ENCODE measurements at regions not wholly inside any gene's neighbourhood (a gene's known extent, or its start where the extent isn't known, plus 50 kb on each side); places are given as distances from the start of the nearest gene placed in this dataset.

- Mint-ChIP-seq H3K9me3 (peaks cover 4% of the 10 kb centered on the region), H3K4me1 (no peaks in the 10 kb centered on the region), H3K4me3 (no peak overlapping the region), H3K27ac (no peak overlapping the region), H3K36me3 (ENCODE audit: low read depth) (no peaks in the 10 kb centered on the region), H3K27me3 (no peaks in the 10 kb centered on the region)
- no peak for DNase-seq
- intact Hi-C loops (cut with micrococcal nuclease) = no loop called here
These were observed 64.7 kb downstream of the ARRDC4 start for GRCh38 chr15:98025237-98025636.

- no peaks in the 10 kb centered on the region for H3K9me3 Mint-ChIP-seq
- no peaks in the 10 kb centered on the region for H3K4me1 Mint-ChIP-seq
These were observed 74.2 kb downstream of the ARRDC4 start for GRCh38 chr15:98034731-98035130.

GRCh38 chr15:98035134-98035533, 74.6 kb downstream of the ARRDC4 start:
- Mint-ChIP-seq H3K4me3 (no peak overlapping the region), H3K36me3 (ENCODE audit: low read depth) (no peaks in the 10 kb centered on the region), H3K9me3 (no peaks in the 10 kb centered on the region), H3K27ac (no peak overlapping the region), H3K27me3 (peaks cover 2% of the 10 kb centered on the region), H3K4me1 (no peaks in the 10 kb centered on the region)
- peak; percentile 23 for DNase-seq
- intact Hi-C loops (cut with micrococcal nuclease) = no loop called here

More at GRCh38 chr15:98034731-98035130, 74.2 kb downstream of the ARRDC4 start:
- H3K27me3 Mint-ChIP-seq = peaks cover 2% of the 10 kb centered on the region
- DNase-seq = peak; percentile 16
- no peak overlapping the region for H3K4me3 Mint-ChIP-seq
- intact Hi-C loops (cut with micrococcal nuclease) = no loop called here
- H3K27ac Mint-ChIP-seq = no peak overlapping the region
- no peaks in the 10 kb centered on the region for H3K36me3 Mint-ChIP-seq (ENCODE audit: low read depth)

GRCh38 chr15:98035577-98036010, 75.1 kb downstream of the ARRDC4 start:
- Mint-ChIP-seq H3K4me3 (no peak overlapping the region), H3K9me3 (no peaks in the 10 kb centered on the region), H3K36me3 (ENCODE audit: low read depth) (no peaks in the 10 kb centered on the region), H3K27me3 (peaks cover under 1% of the 10 kb centered on the region), H3K27ac (no peak overlapping the region), H3K4me1 (no peaks in the 10 kb centered on the region)
- no peak for DNase-seq
- intact Hi-C loops (cut with micrococcal nuclease) = no loop called here

- Mint-ChIP-seq H3K36me3 (ENCODE audit: low read depth) (no peaks in the 10 kb centered on the region), H3K9me3 (no peaks in the 10 kb centered on the region), H3K27me3 (no peaks in the 10 kb centered on the region), H3K4me3 (no peak overlapping the region), H3K4me1 (no peaks in the 10 kb centered on the region), H3K27ac (no peak overlapping the region)
- DNase-seq = peak; percentile 13
- intact Hi-C loops (cut with micrococcal nuclease) = no loop called here
These were observed 79.1 kb downstream of the ARRDC4 start for GRCh38 chr15:98039596-98039995.

- H3K36me3 Mint-ChIP-seq (ENCODE audit: low read depth) = no peaks in the 10 kb centered on the region
- DNase-seq = no peak
- H3K9me3 Mint-ChIP-seq = no peaks in the 10 kb centered on the region
- intact Hi-C loops (cut with micrococcal nuclease) = no loop called here
- no peaks in the 10 kb centered on the region for H3K4me1 Mint-ChIP-seq
- no peak overlapping the region for H3K4me3 Mint-ChIP-seq
- H3K27me3 Mint-ChIP-seq = no peaks in the 10 kb centered on the region
- no peak overlapping the region for H3K27ac Mint-ChIP-seq
These were observed 79.6 kb downstream of the ARRDC4 start for GRCh38 chr15:98040146-98040545.

- Mint-ChIP-seq H3K27me3 (no peaks in the 10 kb centered on the region), H3K36me3 (ENCODE audit: low read depth) (no peaks in the 10 kb centered on the region), H3K4me3 (no peak overlapping the region), H3K27ac (no peak overlapping the region), H3K4me1 (no peaks in the 10 kb centered on the region), H3K9me3 (peaks cover 6% of the 10 kb centered on the region)
- peak; percentile 32 for DNase-seq
- intact Hi-C loops (cut with micrococcal nuclease) = no loop called here
These were observed 82.9 kb downstream of the ARRDC4 start for GRCh38 chr15:98043160-98044014.

GRCh38 chr15:98051734-98052133, 91.2 kb downstream of the ARRDC4 start:
- Mint-ChIP-seq H3K4me1 (no peaks in the 10 kb centered on the region), H3K4me3 (no peak overlapping the region), H3K36me3 (ENCODE audit: low read depth) (no peaks in the 10 kb centered on the region), H3K27me3 (no peaks in the 10 kb centered on the region), H3K9me3 (peaks cover 8% of the 10 kb centered on the region), H3K27ac (no peak overlapping the region)
- DNase-seq = no peak
- intact Hi-C loops (cut with micrococcal nuclease) = no loop called here

GRCh38 chr15:98057453-98057852, 97.0 kb downstream of the ARRDC4 start:
- Mint-ChIP-seq H3K9me3 (peaks cover 14% of the 10 kb centered on the region), H3K4me1 (no peaks in the 10 kb centered on the region), H3K4me3 (no peak overlapping the region), H3K27ac (no peak overlapping the region), H3K36me3 (ENCODE audit: low read depth) (no peaks in the 10 kb centered on the region), H3K27me3 (no peaks in the 10 kb centered on the region)
- DNase-seq = no peak
- intact Hi-C loops (cut with micrococcal nuclease) = no loop called here

GRCh38 chr15:98062869-98063268, 102.4 kb downstream of the ARRDC4 start:
- no peak overlapping the region for H3K4me3 Mint-ChIP-seq
- intact Hi-C loops (cut with micrococcal nuclease) = no loop called here
- H3K4me1 Mint-ChIP-seq = no peaks in the 10 kb centered on the region
- no peaks in the 10 kb centered on the region for H3K36me3 Mint-ChIP-seq (ENCODE audit: low read depth)
- peak; percentile 23 for DNase-seq
- no peak overlapping the region for H3K27ac Mint-ChIP-seq
- peaks cover 2% of the 10 kb centered on the region for H3K27me3 Mint-ChIP-seq
- H3K9me3 Mint-ChIP-seq = peaks cover 6% of the 10 kb centered on the region

- H3K4me3 Mint-ChIP-seq = no peak overlapping the region
- H3K4me1 Mint-ChIP-seq = no peaks in the 10 kb centered on the region
- no peak for DNase-seq
- intact Hi-C loops (cut with micrococcal nuclease) = no loop called here
- peaks cover 2% of the 10 kb centered on the region for H3K27me3 Mint-ChIP-seq
- H3K27ac Mint-ChIP-seq = no peak overlapping the region
- peaks cover 6% of the 10 kb centered on the region for H3K9me3 Mint-ChIP-seq
- H3K36me3 Mint-ChIP-seq (ENCODE audit: low read depth) = no peaks in the 10 kb centered on the region
These were observed 102.8 kb downstream of the ARRDC4 start for GRCh38 chr15:98063315-98063714.

GRCh38 chr15:98063871-98064270, 103.4 kb downstream of the ARRDC4 start:
- Mint-ChIP-seq H3K4me3 (no peak overlapping the region), H3K9me3 (peaks cover 6% of the 10 kb centered on the region), H3K27me3 (peaks cover 2% of the 10 kb centered on the region), H3K36me3 (ENCODE audit: low read depth) (no peaks in the 10 kb centered on the region), H3K27ac (no peak overlapping the region), H3K4me1 (no peaks in the 10 kb centered on the region)
- intact Hi-C loops (cut with micrococcal nuclease) = no loop called here
- no peak for DNase-seq

- intact Hi-C loops (cut with micrococcal nuclease) = no loop called here
These were observed 106.8 kb downstream of the ARRDC4 start for GRCh38 chr15:98067339-98067738.

GRCh38 chr15:98069256-98069655, 108.8 kb downstream of the ARRDC4 start:
- no peak for DNase-seq
- H3K4me1 Mint-ChIP-seq = no peaks in the 10 kb centered on the region
- no peaks in the 10 kb centered on the region for H3K9me3 Mint-ChIP-seq
- H3K27ac Mint-ChIP-seq = no peak overlapping the region
- intact Hi-C loops (cut with micrococcal nuclease) = no loop called here
- H3K4me3 Mint-ChIP-seq = no peak overlapping the region
- H3K36me3 Mint-ChIP-seq (ENCODE audit: low read depth) = no peaks in the 10 kb centered on the region
- H3K27me3 Mint-ChIP-seq = peaks cover 2% of the 10 kb centered on the region

More at GRCh38 chr15:98067339-98067738, 106.8 kb downstream of the ARRDC4 start:
- Mint-ChIP-seq H3K4me1 (no peaks in the 10 kb centered on the region), H3K27me3 (peaks cover 2% of the 10 kb centered on the region), H3K4me3 (no peak overlapping the region), H3K9me3 (no peaks in the 10 kb centered on the region), H3K27ac (no peak overlapping the region), H3K36me3 (ENCODE audit: low read depth) (no peaks in the 10 kb centered on the region)
- DNase-seq = no peak

- Mint-ChIP-seq H3K27ac (no peak overlapping the region), H3K4me3 (no peak overlapping the region), H3K9me3 (no peaks in the 10 kb centered on the region), H3K27me3 (peaks cover 2% of the 10 kb centered on the region), H3K4me1 (no peaks in the 10 kb centered on the region), H3K36me3 (ENCODE audit: low read depth) (no peaks in the 10 kb centered on the region)
- intact Hi-C loops (cut with micrococcal nuclease) = no loop called here
- DNase-seq = no peak
These were observed 109.6 kb downstream of the ARRDC4 start for GRCh38 chr15:98070137-98070536.
